HCT116 (cell line): ENCODE measurements at regions not wholly inside any gene's neighbourhood (a gene's known extent, or its start where the extent isn't known, plus 50 kb on each side); places are given as distances from the start of the nearest gene placed in this dataset.

ENCODE experiments used
- ATAC-seq: fragments of 200-7000 bp; cut with Tn5 transposase; 2 replicates; pipeline ENCODE4 v1.9.1; 2020; ENCODE audit warnings: mild to moderate bottlenecking, moderate library complexity
- BruUV-seq: library from RNA; stranded (reverse); fragments of 400-500 nt; replicated peaks from 2 replicates; lab custom pipeline; 2021; lab: Mats Ljungman, UMichigan
- CTCF ChIA-PET: fragments of 300-600 bp; sonication (Branson Sonifier 250); formaldehyde crosslinking; loops from one replicate; lab custom pipeline; 2021; ENCODE audit warnings: antibody characterized with exemption; lab: Charles Lee
- POLR2A ChIA-PET: fragments of 300-600, 350-600 bp; sonication (Branson Sonifier 250); formaldehyde crosslinking; loops from one replicate; lab custom pipeline; 2021; ENCODE audit warnings: antibody characterized with exemption; lab: Charles Lee
- RAD21 ChIA-PET, 2 experiments: fragments of 300-600 bp; sonication (Branson Sonifier 250); formaldehyde crosslinking; loops; one replicate each; lab custom pipeline; 2023; ENCODE audit warnings: low total read pairs in 2 of 2; ENCODE audit not compliant: uncharacterized antibody in 2 of 2, unreplicated experiment in 2 of 2, low non-redundant PET in 1 of 2; lab: Charles Lee
- DNase-seq: peaks from one replicate; pipeline ENCODE4 v3.0.0-alpha.2; 2010; ENCODE audit warnings: low read depth, low spot score
- H2AFZ ChIP-seq: fragments of 200-600 bp; shearing (Covaris generic), sonication (generic); 2 replicates; pipeline ENCODE4 v1.6.1; 2017; ENCODE audit warnings: low read depth, mixed run types, mixed read lengths, antibody characterized with exemption, low read length; ENCODE audit not compliant: poor library complexity, severe bottlenecking
- H3K27ac ChIP-seq: 2 replicates; pipeline ENCODE4 v1.5.1; 2012; ENCODE audit warnings: low read depth, low read length
- H3K27me3 ChIP-seq: fragments of 200-600 bp; sonication (generic); 2 replicates; pipeline ENCODE4 v1.6.1; 2016; ENCODE audit warnings: mixed run types, low read length, mixed read lengths; ENCODE audit not compliant: insufficient read depth
- H3K36me3 ChIP-seq, 2 experiments: fragments of 200-500 bp in 1 of 2; fragments of 200-600 bp in 1 of 2; sonication (Bioruptor generic) in 1 of 2; sonication (generic) in 1 of 2; 2 replicates each; pipeline versions ENCODE4 v1.5.1 to v1.6.1; 2014 to 2016; ENCODE audit warnings: low read length in 2 of 2, inconsistent platforms in 1 of 2, mixed read lengths in 1 of 2, mixed run types in 1 of 2; ENCODE audit not compliant: insufficient read depth in 2 of 2, control insufficient read depth in 1 of 2
- H3K4me1 ChIP-seq, 2 experiments: fragments of 200-600 bp in 1 of 2; sonication (generic) in 1 of 2; 2 replicates each; pipeline versions ENCODE4 v1.5.1 to v1.6.1; 2012 to 2017; ENCODE audit warnings: low read length in 2 of 2, inconsistent platforms in 1 of 2, mild to moderate bottlenecking in 1 of 2, mixed read lengths in 1 of 2, mixed run types in 1 of 2, moderate library complexity in 1 of 2; ENCODE audit not compliant: insufficient read depth in 2 of 2, control insufficient read depth in 1 of 2
- H3K4me2 ChIP-seq: fragments of 200-600 bp; sonication (generic); 2 replicates; pipeline ENCODE4 v1.6.1; 2017; ENCODE audit warnings: mixed run types, low read length, mixed read lengths
- H3K4me3 ChIP-seq, 2 experiments: fragments of 200-600 bp in 1 of 2; sonication (generic) in 1 of 2; replicated peaks in 1 of 2; 2 replicates each; pipeline ENCODE4 v1.5.1; 2011 to 2016; ENCODE audit warnings: low read length in 2 of 2, control low read depth in 1 of 2, low read depth in 1 of 2, mild to moderate bottlenecking in 1 of 2, mixed read lengths in 1 of 2, mixed run types in 1 of 2
- H3K79me2 ChIP-seq: fragments of 200-600 bp; sonication (generic); 2 replicates; pipeline ENCODE4 v1.6.1; 2017; ENCODE audit warnings: mild to moderate bottlenecking, mixed run types, low read length, moderate library complexity, mixed read lengths; ENCODE audit not compliant: insufficient read depth
- H3K9ac ChIP-seq: fragments of 200-600 bp; sonication (generic); 2 replicates; pipeline ENCODE4 v1.6.1; 2016; ENCODE audit warnings: low read length, mixed read lengths
- H3K9me2 ChIP-seq: fragments of 200-600 bp; sonication (generic), shearing (Covaris generic); 2 replicates; pipeline ENCODE4 v1.6.1; 2017; ENCODE audit warnings: mixed run types, mild to moderate bottlenecking, moderate library complexity; ENCODE audit not compliant: insufficient read depth
- H3K9me3 ChIP-seq, 2 experiments: fragments of 200-500 bp in 1 of 2; fragments of 200-600 bp in 1 of 2; sonication (Bioruptor generic) in 1 of 2; sonication (generic) in 1 of 2; 2 replicates each; pipeline ENCODE4 v1.6.1; 2014 to 2017; ENCODE audit warnings: low read length in 2 of 2, mixed read lengths in 2 of 2, inconsistent platforms in 1 of 2, low read depth in 1 of 2, mild to moderate bottlenecking in 1 of 2, mixed run types in 1 of 2, moderate library complexity in 1 of 2; ENCODE audit not compliant: control insufficient read depth in 1 of 2, insufficient read depth in 1 of 2
- H4K20me1 ChIP-seq: fragments of 200-600 bp; sonication (generic), shearing (Covaris generic); 2 replicates; pipeline ENCODE4 v1.6.1; 2017; ENCODE audit warnings: mixed run types, mild to moderate bottlenecking, moderate library complexity; ENCODE audit not compliant: insufficient read depth
- ATF3 ChIP-seq: IDR thresholded peaks from 2 replicates; pipeline ENCODE4 v1.6.1; 2012
- CBX3 ChIP-seq: IDR thresholded peaks from 2 replicates; pipeline ENCODE4 v1.6.1; 2012; ENCODE audit warnings: low read depth
- CEBPB ChIP-seq: IDR thresholded peaks from 2 replicates; pipeline ENCODE4 v1.6.1; 2012; ENCODE audit warnings: low read depth
- EGR1 ChIP-seq: IDR thresholded peaks from 2 replicates; pipeline ENCODE4 v1.6.1; 2012; ENCODE audit warnings: low read depth
- ELF1 ChIP-seq: IDR thresholded peaks from 2 replicates; pipeline ENCODE4 v1.6.1; 2012; ENCODE audit warnings: low read depth, borderline replicate concordance
- EZH2 ChIP-seq: fragments of 200-600 bp; sonication (generic); IDR thresholded peaks from 2 replicates; pipeline ENCODE4 v1.6.1; 2017; ENCODE audit warnings: antibody characterized with exemption, mixed run types
- POLR2A ChIP-seq: IDR thresholded peaks from 2 replicates; pipeline ENCODE4 v1.7.0; 2011; ENCODE audit warnings: borderline replicate concordance; ENCODE audit not compliant: insufficient read depth, insufficient read length; ENCODE audit errors: extremely low read depth
- REST ChIP-seq: IDR thresholded peaks from 2 replicates; pipeline ENCODE4 v1.6.1; 2012; ENCODE audit warnings: low read depth
- SP1 ChIP-seq: IDR thresholded peaks from 2 replicates; pipeline ENCODE4 v1.6.1; 2012; ENCODE audit warnings: low read depth
- SRF ChIP-seq: IDR thresholded peaks from 2 replicates; pipeline ENCODE4 v1.6.1; 2012; ENCODE audit warnings: low read depth
- TCF7L2 ChIP-seq: IDR thresholded peaks from 2 replicates; pipeline ENCODE4 v1.7.0; 2011; ENCODE audit warnings: borderline replicate concordance, inconsistent platforms; ENCODE audit not compliant: insufficient read depth, insufficient read length; ENCODE audit errors: extremely low read depth
- YY1 ChIP-seq: IDR thresholded peaks from 2 replicates; pipeline ENCODE4 v1.6.1; 2011; ENCODE audit warnings: low read length, low read depth, moderate library complexity, mild to moderate bottlenecking; ENCODE audit not compliant: insufficient replicate concordance; ENCODE audit errors: extremely low read depth
- ZNF274 ChIP-seq: fragments of 200-500 bp; sonication (Bioruptor generic); IDR thresholded peaks from 2 replicates; pipeline ENCODE4 v1.6.1; 2014; ENCODE audit warnings: mild to moderate bottlenecking, low read depth, low read length, inconsistent platforms
- intact Hi-C: fragments of 100-400 bp; cut with micrococcal nuclease; formaldehyde crosslinking; loops from 2 replicates; pipeline ENCODE4 v1.10.0; 2022

GRCh38 chr2:138831154-138831553, 51.0 kb upstream of the NXPH2 start:
- H3K9me3 ChIP-seq: no peaks in the 10 kb centered on the region
- H4K20me1 ChIP-seq: no peaks in the 10 kb centered on the region
- H3K4me1 ChIP-seq: no peaks in the 10 kb centered on the region
- CTCF ChIA-PET: no interaction called here
- H3K79me2 ChIP-seq: no peaks in the 10 kb centered on the region
- no peaks in the 10 kb centered on the region for H3K27me3 ChIP-seq
- TF ChIP-seq EGR1 (no peak), EZH2 (no peak), CBX3 (no peak), YY1 (no peak), ZNF274 (no peak), ATF3 (no peak), CEBPB (no peak), TCF7L2 (no peak), POLR2A (no peak), SP1 (no peak), REST (no peak), SRF (no peak), ELF1 (no peak)
- TF ChIP-seq, all 23 proteins: peak for 0
- POLR2A ChIA-PET: no interaction called here
- no peak overlapping the region for H3K27ac ChIP-seq
- intact Hi-C loops: no loop called here
- H3K4me3 ChIP-seq: no peak overlapping the region
- no peaks in the 10 kb centered on the region for H3K36me3 ChIP-seq
- no peak overlapping the region for H3K4me2 ChIP-seq
- no peak for ATAC-seq
- H3K9me2 ChIP-seq: no peaks in the 10 kb centered on the region
- DNase-seq: no peak
- BruUV-seq: no TSS peak
- RAD21 ChIA-PET: no interaction called here
- no peak overlapping the region for H2AFZ ChIP-seq
- no peak overlapping the region for H3K9ac ChIP-seq
